Neural cell (in vitro differentiated cells): ENCODE measurements at regions not wholly inside any gene's neighbourhood (a gene's known extent, or its start where the extent isn't known, plus 50 kb on each side); places are given as distances from the start of the nearest gene placed in this dataset.

Source experiments
- H2AFZ ChIP-seq: fragments of 200-600, 300-800 bp; sonication (generic), shearing (Covaris generic); 2 replicates; pipeline ENCODE4 v1.6.0; 2014; ENCODE audit warnings: low read depth, mild to moderate bottlenecking, antibody characterized with exemption, low read length, moderate library complexity
- H3F3A ChIP-seq: fragments of 200-600 bp; shearing (Covaris generic); 2 replicates; pipeline ENCODE4 v1.6.1; 2016; ENCODE audit warnings: mild to moderate bottlenecking, moderate library complexity, mixed read lengths, antibody characterized with exemption, low read length; ENCODE audit not compliant: insufficient read depth, poor library complexity, severe bottlenecking
- H3K27ac ChIP-seq: fragments of 200-600, 300-800 bp; sonication (generic), shearing (Covaris generic); 2 replicates; pipeline ENCODE4 v1.5.1; 2014; ENCODE audit warnings: mild to moderate bottlenecking, low read length, moderate library complexity
- H3K27me3 ChIP-seq: fragments of 300-800, 200-600 bp; sonication (generic), shearing (Covaris generic); 2 replicates; pipeline ENCODE4 v1.6.0; 2014; ENCODE audit warnings: mild to moderate bottlenecking, low read depth, low read length, moderate library complexity; ENCODE audit not compliant: insufficient read depth
- H3K36me3 ChIP-seq: fragments of 300-800, 200-600 bp; sonication (generic), shearing (Covaris generic); 2 replicates; pipeline ENCODE4 v1.5.1; 2014; ENCODE audit warnings: mild to moderate bottlenecking, antibody characterized with exemption, low read length, moderate library complexity; ENCODE audit not compliant: insufficient read depth
- H3K4me2 ChIP-seq: fragments of 300-800, 200-600 bp; sonication (generic), shearing (Covaris generic); 2 replicates; pipeline ENCODE4 v1.6.0; 2014; ENCODE audit warnings: mild to moderate bottlenecking, low read length
- H3K4me3 ChIP-seq: fragments of 300-800, 200-600 bp; sonication (generic), shearing (Covaris generic); 2 replicates; pipeline ENCODE4 v1.5.1; 2014; ENCODE audit warnings: mild to moderate bottlenecking, low read length, moderate library complexity
- H3K79me2 ChIP-seq: fragments of 200-600 bp; shearing (Covaris generic); replicated peaks from 2 replicates; pipeline ENCODE4 v1.6.0; 2014; ENCODE audit warnings: mild to moderate bottlenecking, low read length, moderate library complexity; ENCODE audit not compliant: insufficient read depth
- H3K9ac ChIP-seq: fragments of 300-800, 200-600 bp; sonication (generic), shearing (Covaris generic); 2 replicates; pipeline ENCODE4 v1.6.1; 2016; ENCODE audit warnings: mild to moderate bottlenecking, low read length, mixed read lengths
- H3K9me2 ChIP-seq: fragments of 200-600 bp; shearing (Covaris generic); 2 replicates; pipeline ENCODE4 v1.6.1; 2016; ENCODE audit warnings: mild to moderate bottlenecking, low read length, mixed read lengths; ENCODE audit not compliant: insufficient read depth
- H3K9me3 ChIP-seq: fragments of 200-600, 300-800 bp; sonication (generic), shearing (Covaris generic); 2 replicates; pipeline ENCODE4 v1.6.1; 2016; ENCODE audit warnings: mild to moderate bottlenecking, mixed run types, low read length, moderate library complexity, mixed read lengths
- H4K20me1 ChIP-seq: fragments of 200-600 bp; shearing (Covaris generic); 2 replicates; pipeline ENCODE4 v1.6.1; 2016; ENCODE audit warnings: mild to moderate bottlenecking, mixed run types; ENCODE audit not compliant: insufficient read depth
- EP300 ChIP-seq: fragments of 450-650 bp; conservative IDR thresholded peaks from 2 replicates; pipeline ENCODE4 v1.6.1; 2014; ENCODE audit warnings: antibody characterized with exemption, mild to moderate bottlenecking, moderate library complexity; ENCODE audit not compliant: poor library complexity, severe bottlenecking
- EZH2 ChIP-seq: fragments of 200-600, 300-800 bp; shearing (Covaris generic), sonication (generic); IDR thresholded peaks from 2 replicates; pipeline ENCODE4 v1.6.1; 2014; ENCODE audit warnings: antibody characterized with exemption, low read length, borderline replicate concordance, mild to moderate bottlenecking; ENCODE audit not compliant: insufficient read depth, poor library complexity, severe bottlenecking
- MXI1 ChIP-seq: fragments of 450-650 bp; conservative IDR thresholded peaks from 2 replicates; pipeline ENCODE4 v1.6.1; 2014; ENCODE audit warnings: antibody characterized with exemption, mild to moderate bottlenecking; ENCODE audit not compliant: poor library complexity, severe bottlenecking
- POLR2AphosphoS5 ChIP-seq: IDR thresholded peaks from 2 replicates; pipeline ENCODE4 v1.6.1; 2012
- RAD21 ChIP-seq: fragments of 450-650 bp; conservative IDR thresholded peaks from 2 replicates; pipeline ENCODE4 v1.6.1; 2014; ENCODE audit warnings: antibody characterized with exemption, mild to moderate bottlenecking, moderate library complexity
- SMC3 ChIP-seq: fragments of 450-650 bp; conservative IDR thresholded peaks from 2 replicates; pipeline ENCODE4 v1.6.1; 2014; ENCODE audit warnings: antibody characterized with exemption, mild to moderate bottlenecking, moderate library complexity; ENCODE audit not compliant: poor library complexity
- TAF1 ChIP-seq: IDR thresholded peaks from 2 replicates; pipeline ENCODE4 v1.6.1; 2012; ENCODE audit warnings: low read depth
- TF ChIP-seq, protein P1 (sequence below): IDR thresholded peaks from 2 replicates; pipeline ENCODE4 v1.6.1; 2012; ENCODE audit warnings: borderline replicate concordance
- TF ChIP-seq, protein P2 (sequence below): fragments of 450-650 bp; IDR thresholded peaks from 2 replicates; pipeline ENCODE4 v1.5.1; 2014; ENCODE audit warnings: antibody characterized with exemption, mild to moderate bottlenecking, moderate library complexity; ENCODE audit not compliant: poor library complexity, severe bottlenecking

DNA sequence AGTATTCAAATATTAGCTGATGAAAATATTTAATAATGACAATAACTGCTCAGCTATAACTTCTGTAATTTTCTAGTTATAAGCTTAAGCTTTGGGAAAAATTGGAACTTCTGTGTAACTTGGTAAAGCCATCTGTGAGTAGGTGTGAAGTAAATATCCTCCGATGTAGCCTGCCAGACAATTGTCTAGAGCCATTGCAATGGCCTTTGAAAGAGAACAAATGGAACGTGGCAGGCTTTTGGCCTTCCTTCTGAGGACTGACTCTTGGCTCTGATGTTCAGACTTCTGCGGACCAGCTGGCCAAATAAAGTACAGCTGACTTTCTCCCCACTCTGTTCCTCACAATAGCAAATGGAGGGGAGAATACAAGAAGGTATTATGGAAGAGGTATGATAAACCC, 203.4 kb upstream of the NMUR2 start:
- no peaks in the 10 kb centered on the region for H4K20me1 ChIP-seq
- no peaks in the 10 kb centered on the region for H3F3A ChIP-seq
- H3K79me2 ChIP-seq: no peaks in the 10 kb centered on the region
- no peaks in the 10 kb centered on the region for H3K36me3 ChIP-seq
- H3K9me2 ChIP-seq: no peaks in the 10 kb centered on the region
- no peak overlapping the region for H3K9ac ChIP-seq
- H2AFZ ChIP-seq: no peak overlapping the region
- no peaks in the 10 kb centered on the region for H3K27me3 ChIP-seq
- H3K9me3 ChIP-seq: no peaks in the 10 kb centered on the region
- no peak overlapping the region for H3K4me3 ChIP-seq
- TF ChIP-seq EZH2 (no peak), SMC3 (no peak), POLR2AphosphoS5 (no peak), TAF1 (no peak), EP300 (no peak), RAD21 (no peak), MXI1 (no peak)
- TF ChIP-seq, protein P1, sequence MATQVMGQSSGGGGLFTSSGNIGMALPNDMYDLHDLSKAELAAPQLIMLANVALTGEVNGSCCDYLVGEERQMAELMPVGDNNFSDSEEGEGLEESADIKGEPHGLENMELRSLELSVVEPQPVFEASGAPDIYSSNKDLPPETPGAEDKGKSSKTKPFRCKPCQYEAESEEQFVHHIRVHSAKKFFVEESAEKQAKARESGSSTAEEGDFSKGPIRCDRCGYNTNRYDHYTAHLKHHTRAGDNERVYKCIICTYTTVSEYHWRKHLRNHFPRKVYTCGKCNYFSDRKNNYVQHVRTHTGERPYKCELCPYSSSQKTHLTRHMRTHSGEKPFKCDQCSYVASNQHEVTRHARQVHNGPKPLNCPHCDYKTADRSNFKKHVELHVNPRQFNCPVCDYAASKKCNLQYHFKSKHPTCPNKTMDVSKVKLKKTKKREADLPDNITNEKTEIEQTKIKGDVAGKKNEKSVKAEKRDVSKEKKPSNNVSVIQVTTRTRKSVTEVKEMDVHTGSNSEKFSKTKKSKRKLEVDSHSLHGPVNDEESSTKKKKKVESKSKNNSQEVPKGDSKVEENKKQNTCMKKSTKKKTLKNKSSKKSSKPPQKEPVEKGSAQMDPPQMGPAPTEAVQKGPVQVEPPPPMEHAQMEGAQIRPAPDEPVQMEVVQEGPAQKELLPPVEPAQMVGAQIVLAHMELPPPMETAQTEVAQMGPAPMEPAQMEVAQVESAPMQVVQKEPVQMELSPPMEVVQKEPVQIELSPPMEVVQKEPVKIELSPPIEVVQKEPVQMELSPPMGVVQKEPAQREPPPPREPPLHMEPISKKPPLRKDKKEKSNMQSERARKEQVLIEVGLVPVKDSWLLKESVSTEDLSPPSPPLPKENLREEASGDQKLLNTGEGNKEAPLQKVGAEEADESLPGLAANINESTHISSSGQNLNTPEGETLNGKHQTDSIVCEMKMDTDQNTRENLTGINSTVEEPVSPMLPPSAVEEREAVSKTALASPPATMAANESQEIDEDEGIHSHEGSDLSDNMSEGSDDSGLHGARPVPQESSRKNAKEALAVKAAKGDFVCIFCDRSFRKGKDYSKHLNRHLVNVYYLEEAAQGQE: no peak
- TF ChIP-seq, protein P2, sequence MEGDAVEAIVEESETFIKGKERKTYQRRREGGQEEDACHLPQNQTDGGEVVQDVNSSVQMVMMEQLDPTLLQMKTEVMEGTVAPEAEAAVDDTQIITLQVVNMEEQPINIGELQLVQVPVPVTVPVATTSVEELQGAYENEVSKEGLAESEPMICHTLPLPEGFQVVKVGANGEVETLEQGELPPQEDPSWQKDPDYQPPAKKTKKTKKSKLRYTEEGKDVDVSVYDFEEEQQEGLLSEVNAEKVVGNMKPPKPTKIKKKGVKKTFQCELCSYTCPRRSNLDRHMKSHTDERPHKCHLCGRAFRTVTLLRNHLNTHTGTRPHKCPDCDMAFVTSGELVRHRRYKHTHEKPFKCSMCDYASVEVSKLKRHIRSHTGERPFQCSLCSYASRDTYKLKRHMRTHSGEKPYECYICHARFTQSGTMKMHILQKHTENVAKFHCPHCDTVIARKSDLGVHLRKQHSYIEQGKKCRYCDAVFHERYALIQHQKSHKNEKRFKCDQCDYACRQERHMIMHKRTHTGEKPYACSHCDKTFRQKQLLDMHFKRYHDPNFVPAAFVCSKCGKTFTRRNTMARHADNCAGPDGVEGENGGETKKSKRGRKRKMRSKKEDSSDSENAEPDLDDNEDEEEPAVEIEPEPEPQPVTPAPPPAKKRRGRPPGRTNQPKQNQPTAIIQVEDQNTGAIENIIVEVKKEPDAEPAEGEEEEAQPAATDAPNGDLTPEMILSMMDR: no peak
- H3K4me2 ChIP-seq: no peak overlapping the region
- H3K27ac ChIP-seq: peak overlapping the region; percentile 34

DNA sequence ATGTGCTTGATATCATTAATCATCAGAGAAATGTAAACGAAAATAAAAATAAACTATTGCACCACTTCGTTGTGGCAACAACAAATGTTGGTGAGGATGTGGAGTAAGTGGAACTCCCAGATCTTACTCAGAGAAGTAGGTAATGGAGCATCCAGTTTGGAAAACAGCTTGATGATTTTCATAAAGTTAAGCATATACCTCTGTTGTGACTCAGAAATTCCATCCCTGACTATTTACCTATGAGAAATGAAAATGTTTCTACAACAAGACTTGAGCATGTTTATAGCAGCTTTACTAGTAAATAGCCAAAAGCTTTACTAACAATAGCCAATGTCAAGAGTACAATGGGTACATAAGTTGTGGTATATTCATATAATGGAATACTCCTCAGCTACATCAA, 214.7 kb upstream of the NMUR2 start:
- TF ChIP-seq, protein P1: no peak
- TF ChIP-seq TAF1 (no peak), POLR2AphosphoS5 (no peak), EP300 (no peak)
- TF ChIP-seq, protein P2: no peak

More for the DNA sequence above, 214.7 kb upstream of the NMUR2 start:
- Histone ChIP-seq H3K36me3 (no peaks in the 10 kb centered on the region), H3F3A (no peaks in the 10 kb centered on the region), H4K20me1 (no peaks in the 10 kb centered on the region), H3K9me2 (no peaks in the 10 kb centered on the region), H3K9ac (no peak overlapping the region), H3K27ac (no peak overlapping the region), H3K27me3 (no peaks in the 10 kb centered on the region), H3K9me3 (no peaks in the 10 kb centered on the region), H3K4me3 (no peak overlapping the region), H3K4me2 (no peak overlapping the region), H2AFZ (no peak overlapping the region), H3K79me2 (no peaks in the 10 kb centered on the region)
